ENCODE measurements at regions not wholly inside any gene's neighbourhood (a gene's known extent, or its start where the extent isn't known, plus 50 kb on each side); places are given as distances from the start of the nearest gene placed in this dataset.

DNA sequence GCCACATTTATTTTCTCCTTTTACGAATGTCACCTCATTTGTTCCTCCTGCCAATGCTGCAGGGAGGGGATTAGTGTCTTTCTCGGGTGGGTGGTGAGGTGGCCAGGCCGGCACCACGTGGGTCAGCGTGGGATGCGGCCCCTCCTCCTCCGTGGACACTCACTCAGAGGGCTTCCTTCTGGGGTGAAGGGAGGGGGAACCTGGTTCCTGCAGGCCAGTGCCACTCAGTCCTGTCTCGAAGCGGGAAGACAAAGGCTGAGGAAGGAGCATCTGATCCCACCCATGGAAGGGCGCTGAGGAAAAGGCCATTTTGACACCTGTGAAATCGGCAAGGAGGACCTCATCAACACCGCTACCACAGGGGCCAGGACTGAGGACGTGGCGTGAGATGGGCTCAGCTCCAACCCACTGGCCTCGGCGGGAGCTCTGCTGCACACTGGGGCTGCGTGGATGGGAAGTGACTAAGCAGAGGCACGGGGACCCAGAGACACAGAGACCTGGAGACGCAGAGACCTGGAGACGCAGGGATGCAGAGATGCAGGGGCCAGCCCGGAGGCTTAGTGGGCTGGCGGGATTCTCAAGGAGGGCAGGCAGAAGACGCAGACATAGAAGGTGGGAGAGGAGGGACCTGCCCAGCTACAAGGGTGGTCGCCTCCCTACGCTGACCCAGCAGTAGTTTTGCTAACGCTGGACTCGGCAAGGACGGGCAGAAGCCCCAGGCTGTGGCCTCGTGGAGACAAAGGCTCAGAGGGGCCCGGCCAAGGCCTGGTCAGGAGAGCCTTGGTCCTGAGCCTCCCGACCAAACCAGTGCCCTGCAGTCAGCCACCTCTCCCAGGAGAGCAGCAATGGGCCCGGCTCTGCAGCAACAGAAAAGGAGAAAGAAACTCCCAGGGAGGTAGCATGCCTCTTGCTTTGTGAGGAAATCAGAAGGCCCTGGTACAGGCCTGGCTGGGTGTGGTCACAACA lies 1071.2 kb downstream of the BRD1 start:
- no peak for TF ChIP-seq CTCF (IDR thresholded peaks at IDR 0.05; ENCODE audit: borderline replicate concordance, insufficient read depth, low read depth, low read length)
- no peak overlapping the region for H3K4me3 ChIP-seq (ENCODE audit: low read depth, low read length)

- no peak overlapping the region for H3K4me3 ChIP-seq (ENCODE audit: low read depth, low read length)
- no peak for TF ChIP-seq CTCF (IDR thresholded peaks at IDR 0.05; ENCODE audit: borderline replicate concordance, insufficient read depth, low read depth, low read length)
Observed at GRCh38 chr22:48755059-48755949, 1072.4 kb downstream of the BRD1 start.

DNA sequence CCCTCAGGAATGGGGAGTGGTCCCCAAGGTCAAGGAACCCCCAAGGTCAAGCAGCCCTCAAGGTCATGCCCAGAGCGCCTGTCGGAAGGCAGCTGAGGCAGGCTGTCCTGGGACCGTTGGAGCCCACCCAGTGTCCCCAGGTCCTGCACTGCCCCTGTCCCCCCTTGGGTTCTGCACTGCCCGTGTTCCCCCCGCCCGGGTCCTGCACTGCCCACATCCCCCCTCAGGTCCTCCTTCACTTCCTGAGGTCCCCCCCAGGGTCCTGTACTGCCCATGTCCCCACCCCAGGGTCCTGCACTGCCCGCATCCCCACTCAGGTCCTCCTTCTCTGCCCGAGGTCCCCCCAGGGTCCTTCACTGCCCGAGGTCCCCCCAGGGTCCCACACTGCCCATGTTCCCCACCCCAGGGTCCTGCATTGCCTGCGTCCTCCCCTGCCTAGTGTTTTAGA lies 1073.0 kb downstream of the BRD1 start:
- H3K4me3 ChIP-seq (ENCODE audit: low read depth, low read length): no peak overlapping the region
- TF ChIP-seq CTCF (IDR thresholded peaks at IDR 0.05; ENCODE audit: borderline replicate concordance, insufficient read depth, low read depth, low read length): no peak

GRCh38 chr22:48753752-48754517 lies 1073.7 kb downstream of the BRD1 start:
- no peak overlapping the region for H3K4me3 ChIP-seq (ENCODE audit: low read depth, low read length)
- TF ChIP-seq CTCF (IDR thresholded peaks at IDR 0.05; ENCODE audit: borderline replicate concordance, insufficient read depth, low read depth, low read length): no peak

- TF ChIP-seq CTCF (IDR thresholded peaks at IDR 0.05; ENCODE audit: borderline replicate concordance, insufficient read depth, low read depth, low read length): no peak
- no peak overlapping the region for H3K4me3 ChIP-seq (ENCODE audit: low read depth, low read length)
Observed at GRCh38 chr22:48753381-48753730, 1074.3 kb downstream of the BRD1 start.

GRCh38 chr22:48752451-48753380 lies 1075.0 kb downstream of the BRD1 start:
- H3K4me3 ChIP-seq (ENCODE audit: low read depth, low read length): no peak overlapping the region
- no peak for TF ChIP-seq CTCF (IDR thresholded peaks at IDR 0.05; ENCODE audit: borderline replicate concordance, insufficient read depth, low read depth, low read length)
